ENCODE measurements at regions not wholly inside any gene's neighbourhood (a gene's known extent, or its start where the extent isn't known, plus 50 kb on each side); places are given as distances from the start of the nearest gene placed in this dataset.

DNA sequence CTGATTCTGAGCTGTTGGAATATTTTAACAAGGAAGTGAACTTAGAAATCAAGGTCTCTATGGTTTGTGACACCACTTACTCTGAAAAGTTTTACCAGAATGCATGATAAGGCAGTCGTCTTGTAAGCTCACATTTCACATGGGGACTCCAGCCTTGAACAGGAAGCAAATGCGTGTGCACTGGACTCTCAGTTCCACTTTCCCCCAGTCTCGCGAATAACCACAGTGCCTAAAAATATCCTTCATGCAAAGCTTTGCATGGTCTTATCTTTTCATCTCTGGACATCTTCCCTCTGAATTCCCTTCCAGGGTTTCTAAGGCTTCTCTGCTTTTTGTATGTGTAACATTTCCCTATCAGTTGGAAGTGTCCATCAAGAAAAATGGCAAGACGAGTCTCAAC lies 581.8 kb downstream of the NLGN4X start (continued):
- TF ChIP-seq, protein P1, sequence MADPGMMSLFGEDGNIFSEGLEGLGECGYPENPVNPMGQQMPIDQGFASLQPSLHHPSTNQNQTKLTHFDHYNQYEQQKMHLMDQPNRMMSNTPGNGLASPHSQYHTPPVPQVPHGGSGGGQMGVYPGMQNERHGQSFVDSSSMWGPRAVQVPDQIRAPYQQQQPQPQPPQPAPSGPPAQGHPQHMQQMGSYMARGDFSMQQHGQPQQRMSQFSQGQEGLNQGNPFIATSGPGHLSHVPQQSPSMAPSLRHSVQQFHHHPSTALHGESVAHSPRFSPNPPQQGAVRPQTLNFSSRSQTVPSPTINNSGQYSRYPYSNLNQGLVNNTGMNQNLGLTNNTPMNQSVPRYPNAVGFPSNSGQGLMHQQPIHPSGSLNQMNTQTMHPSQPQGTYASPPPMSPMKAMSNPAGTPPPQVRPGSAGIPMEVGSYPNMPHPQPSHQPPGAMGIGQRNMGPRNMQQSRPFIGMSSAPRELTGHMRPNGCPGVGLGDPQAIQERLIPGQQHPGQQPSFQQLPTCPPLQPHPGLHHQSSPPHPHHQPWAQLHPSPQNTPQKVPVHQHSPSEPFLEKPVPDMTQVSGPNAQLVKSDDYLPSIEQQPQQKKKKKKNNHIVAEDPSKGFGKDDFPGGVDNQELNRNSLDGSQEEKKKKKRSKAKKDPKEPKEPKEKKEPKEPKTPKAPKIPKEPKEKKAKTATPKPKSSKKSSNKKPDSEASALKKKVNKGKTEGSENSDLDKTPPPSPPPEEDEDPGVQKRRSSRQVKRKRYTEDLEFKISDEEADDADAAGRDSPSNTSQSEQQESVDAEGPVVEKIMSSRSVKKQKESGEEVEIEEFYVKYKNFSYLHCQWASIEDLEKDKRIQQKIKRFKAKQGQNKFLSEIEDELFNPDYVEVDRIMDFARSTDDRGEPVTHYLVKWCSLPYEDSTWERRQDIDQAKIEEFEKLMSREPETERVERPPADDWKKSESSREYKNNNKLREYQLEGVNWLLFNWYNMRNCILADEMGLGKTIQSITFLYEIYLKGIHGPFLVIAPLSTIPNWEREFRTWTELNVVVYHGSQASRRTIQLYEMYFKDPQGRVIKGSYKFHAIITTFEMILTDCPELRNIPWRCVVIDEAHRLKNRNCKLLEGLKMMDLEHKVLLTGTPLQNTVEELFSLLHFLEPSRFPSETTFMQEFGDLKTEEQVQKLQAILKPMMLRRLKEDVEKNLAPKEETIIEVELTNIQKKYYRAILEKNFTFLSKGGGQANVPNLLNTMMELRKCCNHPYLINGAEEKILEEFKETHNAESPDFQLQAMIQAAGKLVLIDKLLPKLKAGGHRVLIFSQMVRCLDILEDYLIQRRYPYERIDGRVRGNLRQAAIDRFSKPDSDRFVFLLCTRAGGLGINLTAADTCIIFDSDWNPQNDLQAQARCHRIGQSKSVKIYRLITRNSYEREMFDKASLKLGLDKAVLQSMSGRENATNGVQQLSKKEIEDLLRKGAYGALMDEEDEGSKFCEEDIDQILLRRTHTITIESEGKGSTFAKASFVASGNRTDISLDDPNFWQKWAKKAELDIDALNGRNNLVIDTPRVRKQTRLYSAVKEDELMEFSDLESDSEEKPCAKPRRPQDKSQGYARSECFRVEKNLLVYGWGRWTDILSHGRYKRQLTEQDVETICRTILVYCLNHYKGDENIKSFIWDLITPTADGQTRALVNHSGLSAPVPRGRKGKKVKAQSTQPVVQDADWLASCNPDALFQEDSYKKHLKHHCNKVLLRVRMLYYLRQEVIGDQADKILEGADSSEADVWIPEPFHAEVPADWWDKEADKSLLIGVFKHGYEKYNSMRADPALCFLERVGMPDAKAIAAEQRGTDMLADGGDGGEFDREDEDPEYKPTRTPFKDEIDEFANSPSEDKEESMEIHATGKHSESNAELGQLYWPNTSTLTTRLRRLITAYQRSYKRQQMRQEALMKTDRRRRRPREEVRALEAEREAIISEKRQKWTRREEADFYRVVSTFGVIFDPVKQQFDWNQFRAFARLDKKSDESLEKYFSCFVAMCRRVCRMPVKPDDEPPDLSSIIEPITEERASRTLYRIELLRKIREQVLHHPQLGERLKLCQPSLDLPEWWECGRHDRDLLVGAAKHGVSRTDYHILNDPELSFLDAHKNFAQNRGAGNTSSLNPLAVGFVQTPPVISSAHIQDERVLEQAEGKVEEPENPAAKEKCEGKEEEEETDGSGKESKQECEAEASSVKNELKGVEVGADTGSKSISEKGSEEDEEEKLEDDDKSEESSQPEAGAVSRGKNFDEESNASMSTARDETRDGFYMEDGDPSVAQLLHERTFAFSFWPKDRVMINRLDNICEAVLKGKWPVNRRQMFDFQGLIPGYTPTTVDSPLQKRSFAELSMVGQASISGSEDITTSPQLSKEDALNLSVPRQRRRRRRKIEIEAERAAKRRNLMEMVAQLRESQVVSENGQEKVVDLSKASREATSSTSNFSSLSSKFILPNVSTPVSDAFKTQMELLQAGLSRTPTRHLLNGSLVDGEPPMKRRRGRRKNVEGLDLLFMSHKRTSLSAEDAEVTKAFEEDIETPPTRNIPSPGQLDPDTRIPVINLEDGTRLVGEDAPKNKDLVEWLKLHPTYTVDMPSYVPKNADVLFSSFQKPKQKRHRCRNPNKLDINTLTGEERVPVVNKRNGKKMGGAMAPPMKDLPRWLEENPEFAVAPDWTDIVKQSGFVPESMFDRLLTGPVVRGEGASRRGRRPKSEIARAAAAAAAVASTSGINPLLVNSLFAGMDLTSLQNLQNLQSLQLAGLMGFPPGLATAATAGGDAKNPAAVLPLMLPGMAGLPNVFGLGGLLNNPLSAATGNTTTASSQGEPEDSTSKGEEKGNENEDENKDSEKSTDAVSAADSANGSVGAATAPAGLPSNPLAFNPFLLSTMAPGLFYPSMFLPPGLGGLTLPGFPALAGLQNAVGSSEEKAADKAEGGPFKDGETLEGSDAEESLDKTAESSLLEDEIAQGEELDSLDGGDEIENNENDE (IDR thresholded peaks at IDR 0.05; ENCODE audit: low read depth, low read length) = no peak
- TF ChIP-seq SAFB (IDR thresholded peaks at IDR 0.05; ENCODE audit: borderline replicate concordance, low read depth, low read length) = no peak
- no peak for TF ChIP-seq CBX3 (IDR thresholded peaks at IDR 0.05; ENCODE audit: borderline replicate concordance in 1 of 2, low read length in 2 of 2)
- no peak for TF ChIP-seq RBM22 (IDR thresholded peaks at IDR 0.05; ENCODE audit: low read depth, low read length, poor library complexity, severe bottlenecking)
